ENCODE measurements at regions not wholly inside any gene's neighbourhood (a gene's known extent, or its start where the extent isn't known, plus 50 kb on each side); places are given as distances from the start of the nearest gene placed in this dataset.

- TF ChIP-seq SP1 (IDR thresholded peaks at IDR 0.05) (no peak), BHLHE40 (IDR thresholded peaks at IDR 0.05; ENCODE audit: borderline replicate concordance) (no peak), ARNT (IDR thresholded peaks at IDR 0.05) (no peak), FOXK2 (IDR thresholded peaks at IDR 0.05) (no peak), TARDBP (IDR thresholded peaks at IDR 0.05) (no peak)
- TF ChIP-seq, protein P1, sequence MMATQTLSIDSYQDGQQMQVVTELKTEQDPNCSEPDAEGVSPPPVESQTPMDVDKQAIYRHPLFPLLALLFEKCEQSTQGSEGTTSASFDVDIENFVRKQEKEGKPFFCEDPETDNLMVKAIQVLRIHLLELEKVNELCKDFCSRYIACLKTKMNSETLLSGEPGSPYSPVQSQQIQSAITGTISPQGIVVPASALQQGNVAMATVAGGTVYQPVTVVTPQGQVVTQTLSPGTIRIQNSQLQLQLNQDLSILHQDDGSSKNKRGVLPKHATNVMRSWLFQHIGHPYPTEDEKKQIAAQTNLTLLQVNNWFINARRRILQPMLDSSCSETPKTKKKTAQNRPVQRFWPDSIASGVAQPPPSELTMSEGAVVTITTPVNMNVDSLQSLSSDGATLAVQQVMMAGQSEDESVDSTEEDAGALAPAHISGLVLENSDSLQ (IDR thresholded peaks at IDR 0.05) = no peak
These were observed 1968.4 kb downstream of the EFNA5 start for GRCh38 chr5:105702323-105702722.

Measured in HEK293T (cell line).